SK-N-SH (cell line): ENCODE measurements at regions not wholly inside any gene's neighbourhood (a gene's known extent, or its start where the extent isn't known, plus 50 kb on each side); places are given as distances from the start of the nearest gene placed in this dataset.

Experiments
- CTCF ChIA-PET: fragments of 300-600, 350-600 bp; formaldehyde crosslinking; extraction: SDS; loops from one replicate; lab custom pipeline; 2021; lab: Yijun Ruan, JAX
- POLR2A ChIA-PET: fragments of 350-600 bp; sonication (Branson Sonifier 250); formaldehyde crosslinking; extraction: SDS; loops from one replicate; lab custom pipeline; 2020; ENCODE audit warnings: antibody characterized with exemption, inconsistent platforms; lab: Yijun Ruan, JAX
- DNase-seq: peaks from one replicate; pipeline ENCODE4 v3.0.0; 2012
- H2AFZ ChIP-seq: fragments of 200-600 bp; sonication (generic); 2 replicates; pipeline ENCODE4 v1.8.1; 2016; ENCODE audit warnings: antibody characterized with exemption, mild to moderate bottlenecking, low read depth
- H3F3A ChIP-seq: fragments of 200-600 bp; sonication (generic); replicated peaks from 2 replicates; pipeline ENCODE3; 2016; ENCODE audit warnings: antibody characterized with exemption, mild to moderate bottlenecking; ENCODE audit not compliant: insufficient read depth
- H3K27ac ChIP-seq, 2 experiments: fragments of 200-500 bp in 1 of 2; fragments of 200-600 bp in 1 of 2; sonication (Bioruptor generic) in 1 of 2; sonication (generic), shearing (Covaris generic) in 1 of 2; 2 replicates each; pipeline versions ENCODE4 v1.5.1 to v1.6.1; 2014 to 2016; ENCODE audit warnings: low read depth in 2 of 2, inconsistent platforms in 1 of 2, low read length in 1 of 2, mild to moderate bottlenecking in 1 of 2, mixed read lengths in 1 of 2
- H3K27me3 ChIP-seq: fragments of 200-600 bp; sonication (generic), shearing (Covaris generic); 2 replicates; pipeline ENCODE4 v1.6.1; 2016; ENCODE audit warnings: mixed run types; ENCODE audit not compliant: insufficient read depth
- H3K36me3 ChIP-seq, 2 experiments: fragments of 200-500 bp in 1 of 2; fragments of 200-600 bp in 1 of 2; sonication (Bioruptor generic) in 1 of 2; sonication (generic) in 1 of 2; replicated peaks in 1 of 2; 2 replicates each; pipeline versions ENCODE3 to v1.5.1; 2014 to 2016; ENCODE audit warnings: low read length in 1 of 2, mild to moderate bottlenecking in 1 of 2; ENCODE audit not compliant: insufficient read depth in 2 of 2, control insufficient read depth in 1 of 2
- H3K4me1 ChIP-seq, 2 experiments: fragments of 200-500 bp in 1 of 2; fragments of 200-600 bp in 1 of 2; sonication (Bioruptor generic) in 1 of 2; sonication (generic), shearing (Covaris generic) in 1 of 2; 2 replicates each; pipeline versions ENCODE4 v1.5.1 to v1.6.1; 2014 to 2016; ENCODE audit warnings: low read depth in 1 of 2, low read length in 1 of 2, mixed run types in 1 of 2; ENCODE audit not compliant: insufficient read depth in 2 of 2, control insufficient read depth in 1 of 2
- H3K4me2 ChIP-seq: fragments of 200-600 bp; sonication (generic), shearing (Covaris generic); 2 replicates; pipeline ENCODE4 v1.6.1; 2017; ENCODE audit warnings: mixed run types
- H3K4me3 ChIP-seq, 2 experiments: fragments of 200-500 bp in 1 of 2; fragments of 200-600 bp in 1 of 2; sonication (Bioruptor generic) in 1 of 2; sonication (generic), shearing (Covaris generic) in 1 of 2; 2 replicates each; pipeline versions ENCODE4 v1.5.1 to v1.8.1; 2014 to 2016; ENCODE audit warnings: low read depth in 2 of 2, inconsistent platforms in 1 of 2, low read length in 1 of 2, mild to moderate bottlenecking in 1 of 2, mixed read lengths in 1 of 2, moderate library complexity in 1 of 2
- H3K79me2 ChIP-seq: fragments of 200-600 bp; sonication (generic); 2 replicates; pipeline ENCODE4 v1.8.1; 2017; ENCODE audit warnings: mild to moderate bottlenecking; ENCODE audit not compliant: insufficient read depth
- H3K9ac ChIP-seq: fragments of 200-600 bp; sonication (generic); 2 replicates; pipeline ENCODE4 v1.6.1; 2017; ENCODE audit warnings: mixed run types
- H3K9me2 ChIP-seq: fragments of 200-600 bp; sonication (generic); 2 replicates; pipeline ENCODE4 v1.6.1; 2017; ENCODE audit warnings: mixed run types
- H3K9me3 ChIP-seq: fragments of 200-600 bp; sonication (generic); 2 replicates; pipeline ENCODE4 v1.6.1; 2017; ENCODE audit warnings: mixed run types, mild to moderate bottlenecking, moderate library complexity
- H4K20me1 ChIP-seq: fragments of 200-600 bp; sonication (generic); 2 replicates; pipeline ENCODE4 v1.6.1; 2017; ENCODE audit warnings: mild to moderate bottlenecking, mixed run types; ENCODE audit not compliant: insufficient read depth
- FOXJ3 ChIP-seq: sonication (generic); formaldehyde crosslinking; IDR thresholded peaks from 2 replicates; pipeline ENCODE4 v1.5.1; 2020; ENCODE audit warnings: mild to moderate bottlenecking, missing genetic modification reagents
- FOXM1 ChIP-seq: IDR thresholded peaks from 2 replicates; pipeline ENCODE4 v1.4.0; 2012; ENCODE audit warnings: low read depth, mild to moderate bottlenecking
- GATA2 ChIP-seq: sonication (generic); formaldehyde crosslinking; IDR thresholded peaks from 2 replicates; pipeline ENCODE4 v1.5.0; 2020; ENCODE audit warnings: mild to moderate bottlenecking, missing genetic modification reagents
- JUND ChIP-seq: IDR thresholded peaks from 2 replicates; pipeline ENCODE4 v1.4.0; 2012
- MEF2A ChIP-seq: IDR thresholded peaks from 2 replicates; pipeline ENCODE4 v1.4.0; 2012; ENCODE audit warnings: low read depth, borderline replicate concordance
- NRF1 ChIP-seq: IDR thresholded peaks from 2 replicates; pipeline ENCODE4 v1.6.1; 2012; ENCODE audit warnings: low read depth, mild to moderate bottlenecking, low read length
- RAD21 ChIP-seq: IDR thresholded peaks from 2 replicates; pipeline ENCODE4 v1.6.1; 2012; ENCODE audit warnings: mild to moderate bottlenecking, low read length
- RFX5 ChIP-seq: IDR thresholded peaks from 2 replicates; pipeline ENCODE4 v1.6.1; 2012; ENCODE audit warnings: mild to moderate bottlenecking, improper control_type of control experiment, low read length
- TAF1 ChIP-seq: IDR thresholded peaks from 2 replicates; pipeline ENCODE4 v1.6.1; 2012; ENCODE audit warnings: low read depth, mild to moderate bottlenecking, low read length, moderate library complexity, borderline replicate concordance
- WGBS: methylation state at CpG from one replicate; pipeline ENCODE4 v1.1.6; 2017; ENCODE audit warnings: low lambda C conversion rate; 5-methylcytosine and 5-hydroxymethylcytosine counted together
- TF ChIP-seq, protein P1 (sequence below): IDR thresholded peaks from 2 replicates; pipeline ENCODE4 v1.4.0; 2012; ENCODE audit warnings: low read depth, borderline replicate concordance
- TF ChIP-seq, protein P2 (sequence below): IDR thresholded peaks from 2 replicates; pipeline ENCODE4 v1.4.0; 2012; ENCODE audit warnings: low read depth, borderline replicate concordance
- TF ChIP-seq, protein P3 (sequence below): IDR thresholded peaks from 2 replicates; pipeline ENCODE4 v1.6.1; 2012; ENCODE audit warnings: mild to moderate bottlenecking, low read depth, low read length, moderate library complexity

DNA sequence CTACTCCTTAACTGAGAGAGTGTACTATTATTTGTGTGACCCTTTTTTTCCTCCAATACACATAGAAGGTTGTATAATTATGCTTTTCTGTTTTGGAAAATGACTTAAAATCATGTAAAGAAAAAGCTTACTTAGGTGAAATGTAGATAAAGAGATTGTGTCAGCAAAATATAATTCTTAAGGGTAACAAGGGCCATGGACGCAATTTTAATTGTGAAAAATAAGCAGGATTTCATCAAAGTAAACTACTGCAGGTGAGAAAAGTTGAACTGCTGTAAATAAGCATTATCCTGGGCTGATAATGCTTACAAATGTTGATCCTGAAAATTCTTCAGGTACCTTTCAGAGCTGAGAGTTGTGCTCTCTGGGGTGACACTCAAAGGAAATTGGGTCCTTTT lies 141.5 kb downstream of the RPIA start:
- no peak for TF ChIP-seq FOXM1
- TF ChIP-seq TAF1, result no peak
- TF ChIP-seq NRF1, result no peak
- no peak for TF ChIP-seq JUND
- TF ChIP-seq RAD21, result no peak
- no peak for TF ChIP-seq FOXJ3
- no peak for TF ChIP-seq MEF2A
- TF ChIP-seq, protein P1, sequence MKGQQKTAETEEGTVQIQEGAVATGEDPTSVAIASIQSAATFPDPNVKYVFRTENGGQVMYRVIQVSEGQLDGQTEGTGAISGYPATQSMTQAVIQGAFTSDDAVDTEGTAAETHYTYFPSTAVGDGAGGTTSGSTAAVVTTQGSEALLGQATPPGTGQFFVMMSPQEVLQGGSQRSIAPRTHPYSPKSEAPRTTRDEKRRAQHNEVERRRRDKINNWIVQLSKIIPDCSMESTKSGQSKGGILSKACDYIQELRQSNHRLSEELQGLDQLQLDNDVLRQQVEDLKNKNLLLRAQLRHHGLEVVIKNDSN, result no peak
- TF ChIP-seq, protein P2, sequence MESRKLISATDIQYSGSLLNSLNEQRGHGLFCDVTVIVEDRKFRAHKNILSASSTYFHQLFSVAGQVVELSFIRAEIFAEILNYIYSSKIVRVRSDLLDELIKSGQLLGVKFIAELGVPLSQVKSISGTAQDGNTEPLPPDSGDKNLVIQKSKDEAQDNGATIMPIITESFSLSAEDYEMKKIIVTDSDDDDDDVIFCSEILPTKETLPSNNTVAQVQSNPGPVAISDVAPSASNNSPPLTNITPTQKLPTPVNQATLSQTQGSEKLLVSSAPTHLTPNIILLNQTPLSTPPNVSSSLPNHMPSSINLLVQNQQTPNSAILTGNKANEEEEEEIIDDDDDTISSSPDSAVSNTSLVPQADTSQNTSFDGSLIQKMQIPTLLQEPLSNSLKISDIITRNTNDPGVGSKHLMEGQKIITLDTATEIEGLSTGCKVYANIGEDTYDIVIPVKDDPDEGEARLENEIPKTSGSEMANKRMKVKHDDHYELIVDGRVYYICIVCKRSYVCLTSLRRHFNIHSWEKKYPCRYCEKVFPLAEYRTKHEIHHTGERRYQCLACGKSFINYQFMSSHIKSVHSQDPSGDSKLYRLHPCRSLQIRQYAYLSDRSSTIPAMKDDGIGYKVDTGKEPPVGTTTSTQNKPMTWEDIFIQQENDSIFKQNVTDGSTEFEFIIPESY, result no peak
- TF ChIP-seq, protein P3, sequence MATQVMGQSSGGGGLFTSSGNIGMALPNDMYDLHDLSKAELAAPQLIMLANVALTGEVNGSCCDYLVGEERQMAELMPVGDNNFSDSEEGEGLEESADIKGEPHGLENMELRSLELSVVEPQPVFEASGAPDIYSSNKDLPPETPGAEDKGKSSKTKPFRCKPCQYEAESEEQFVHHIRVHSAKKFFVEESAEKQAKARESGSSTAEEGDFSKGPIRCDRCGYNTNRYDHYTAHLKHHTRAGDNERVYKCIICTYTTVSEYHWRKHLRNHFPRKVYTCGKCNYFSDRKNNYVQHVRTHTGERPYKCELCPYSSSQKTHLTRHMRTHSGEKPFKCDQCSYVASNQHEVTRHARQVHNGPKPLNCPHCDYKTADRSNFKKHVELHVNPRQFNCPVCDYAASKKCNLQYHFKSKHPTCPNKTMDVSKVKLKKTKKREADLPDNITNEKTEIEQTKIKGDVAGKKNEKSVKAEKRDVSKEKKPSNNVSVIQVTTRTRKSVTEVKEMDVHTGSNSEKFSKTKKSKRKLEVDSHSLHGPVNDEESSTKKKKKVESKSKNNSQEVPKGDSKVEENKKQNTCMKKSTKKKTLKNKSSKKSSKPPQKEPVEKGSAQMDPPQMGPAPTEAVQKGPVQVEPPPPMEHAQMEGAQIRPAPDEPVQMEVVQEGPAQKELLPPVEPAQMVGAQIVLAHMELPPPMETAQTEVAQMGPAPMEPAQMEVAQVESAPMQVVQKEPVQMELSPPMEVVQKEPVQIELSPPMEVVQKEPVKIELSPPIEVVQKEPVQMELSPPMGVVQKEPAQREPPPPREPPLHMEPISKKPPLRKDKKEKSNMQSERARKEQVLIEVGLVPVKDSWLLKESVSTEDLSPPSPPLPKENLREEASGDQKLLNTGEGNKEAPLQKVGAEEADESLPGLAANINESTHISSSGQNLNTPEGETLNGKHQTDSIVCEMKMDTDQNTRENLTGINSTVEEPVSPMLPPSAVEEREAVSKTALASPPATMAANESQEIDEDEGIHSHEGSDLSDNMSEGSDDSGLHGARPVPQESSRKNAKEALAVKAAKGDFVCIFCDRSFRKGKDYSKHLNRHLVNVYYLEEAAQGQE, result no peak

DNA sequence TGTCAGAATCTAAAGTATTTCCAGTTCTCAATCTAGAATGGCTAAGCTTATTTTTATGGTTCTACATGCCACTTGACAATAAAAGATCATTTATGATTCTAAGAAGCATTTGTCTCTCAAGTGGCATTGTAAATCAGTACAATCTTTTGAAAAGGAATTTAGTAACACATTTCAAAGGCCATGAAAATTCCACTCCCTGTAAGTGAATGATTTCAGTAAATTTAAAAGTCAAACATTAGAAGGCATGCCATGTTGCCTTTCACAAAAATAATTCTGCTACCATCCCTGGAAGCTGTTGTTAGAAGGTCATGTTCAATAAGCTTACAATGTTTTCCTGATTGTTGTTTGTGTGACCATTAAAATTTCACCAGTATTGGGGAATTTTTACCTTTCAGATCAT lies 142.9 kb downstream of the RPIA start:
- no peaks in the 10 kb centered on the region for H3K4me1 ChIP-seq
- H3K9me2 ChIP-seq, result no peaks in the 10 kb centered on the region
- no peak overlapping the region for H3K4me3 ChIP-seq
- no peak overlapping the region for H2AFZ ChIP-seq
- no peak overlapping the region for H3K4me2 ChIP-seq
- no peaks in the 10 kb centered on the region for H4K20me1 ChIP-seq
- DNase-seq, result no peak
- H3F3A ChIP-seq, result no peaks in the 10 kb centered on the region
- TF ChIP-seq TAF1 (no peak), RFX5 (no peak), NRF1 (no peak), GATA2 (CRISPR knock-in tag) (no peak)
- TF ChIP-seq, all 33 proteins: peak for 0
- POLR2A ChIA-PET, result no interaction called here
- Histone ChIP-seq H3K79me2 (no peaks in the 10 kb centered on the region), H3K27me3 (no peaks in the 10 kb centered on the region), H3K27ac (no peak overlapping the region), H3K9me3 (no peaks in the 10 kb centered on the region), H3K36me3 (no peaks in the 10 kb centered on the region), H3K9ac (no peak overlapping the region)
- CTCF ChIA-PET, result interaction anchor here (1.3 kb wide), 1 partner anchor 46 kb away, joined by 3 read pairs; no protein-coding TSS in a partner anchor

More for the DNA sequence above, 141.5 kb downstream of the RPIA start:
- Histone ChIP-seq H3K4me2 (no peak overlapping the region), H3K79me2 (no peaks in the 10 kb centered on the region), H3K27me3 (no peaks in the 10 kb centered on the region), H2AFZ (no peak overlapping the region), H3K4me3 (no peak overlapping the region), H3F3A (no peaks in the 10 kb centered on the region), H3K9me3 (no peaks in the 10 kb centered on the region), H3K9ac (no peak overlapping the region), H3K9me2 (no peaks in the 10 kb centered on the region), H3K27ac (no peak overlapping the region), H3K4me1 (no peaks in the 10 kb centered on the region), H4K20me1 (no peaks in the 10 kb centered on the region), H3K36me3 (no peaks in the 10 kb centered on the region)
- POLR2A ChIA-PET, result interaction anchor here (1.0 kb wide), 1 partner anchor 27 kb away, joined by 3 read pairs; no protein-coding TSS in a partner anchor
- no peak for DNase-seq
- WGBS, result 28% methylated on average over 1 of the region's 1 CpG
- CTCF ChIA-PET, result interaction anchor here (1.1 to 1.8 kb wide), 3 partner anchors 12 to 93 kb away, joined by 4 to 5 read pairs (median 5); no protein-coding TSS in a partner anchor
